HG03135 (cell line): ENCODE measurements at regions not wholly inside any gene's neighbourhood (a gene's known extent, or its start where the extent isn't known, plus 50 kb on each side); places are given as distances from the start of the nearest gene placed in this dataset.
"Not testable (repeated sequence)": the region's sequence is repeated elsewhere in the genome, so short reads cannot be mapped to it uniquely, and the experiment has no call there.

ENCODE experiments used
- ATAC-seq: cut with Tn5 transposase; IDR thresholded peaks from one replicate; pipeline ENCODE4 v1.9.1; 2021; ENCODE audit warnings: mild to moderate bottlenecking, moderate library complexity; ENCODE audit not compliant: unreplicated experiment

DNA sequence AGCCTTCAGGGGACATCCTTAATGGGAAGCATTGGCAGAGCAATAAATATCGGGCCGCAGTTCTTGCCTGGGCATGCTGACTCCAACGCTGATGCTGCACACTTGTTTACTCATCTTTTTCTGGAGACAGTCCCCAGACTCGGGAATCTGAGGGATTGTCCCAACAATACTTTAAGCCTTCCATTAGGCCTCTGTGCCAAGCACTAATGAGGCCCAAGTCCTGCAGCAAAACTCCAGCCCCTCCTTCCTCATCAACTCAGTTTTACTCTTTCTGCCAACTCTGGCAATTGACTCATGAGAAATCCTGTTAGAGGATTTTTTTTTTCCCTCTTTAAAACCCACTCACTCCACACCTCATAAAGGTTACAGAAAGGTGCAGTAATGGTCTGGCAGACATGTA is 233.4 kb upstream of the PELI2 start:
- ATAC-seq = no peak

DNA sequence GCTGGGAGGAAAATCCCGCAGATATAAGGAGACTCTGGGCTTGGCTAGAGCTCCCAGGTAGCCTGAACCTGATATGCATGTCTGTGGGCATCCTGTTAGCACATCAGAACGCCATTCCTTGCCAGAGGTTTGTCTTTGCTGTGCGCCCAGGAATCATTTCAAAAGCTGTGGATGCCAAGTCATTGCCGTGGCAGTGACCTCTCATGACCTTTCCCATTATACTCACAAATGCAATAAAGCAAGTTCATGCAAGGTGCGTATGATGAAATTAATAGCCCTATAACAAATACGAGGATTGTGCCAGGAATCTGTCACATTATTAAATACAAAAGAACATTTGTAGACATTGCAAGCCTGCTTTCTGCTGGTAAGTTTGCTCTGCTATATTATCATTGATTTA is 229.1 kb upstream of the PELI2 start:
- no peak for ATAC-seq

DNA sequence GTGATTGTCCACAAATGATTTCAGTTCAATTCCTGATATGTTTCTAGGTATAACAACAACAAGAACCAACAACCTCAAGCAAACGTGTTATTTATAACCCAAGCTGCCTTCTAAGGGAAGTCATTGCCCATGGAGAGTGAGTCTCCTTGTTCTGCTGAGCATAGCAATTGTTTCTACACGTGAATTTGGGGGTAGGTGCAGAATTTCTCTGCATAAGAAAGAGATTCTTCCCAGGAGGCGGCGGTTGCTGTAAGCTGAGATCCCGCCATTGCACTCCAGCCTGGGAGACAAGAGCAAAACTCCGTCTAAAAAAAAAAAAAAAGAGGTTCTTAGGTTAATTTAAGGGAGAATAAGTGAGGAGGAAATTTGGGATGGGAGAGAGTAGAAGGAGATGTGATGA is 226.5 kb upstream of the PELI2 start:
- ATAC-seq = no peak

DNA sequence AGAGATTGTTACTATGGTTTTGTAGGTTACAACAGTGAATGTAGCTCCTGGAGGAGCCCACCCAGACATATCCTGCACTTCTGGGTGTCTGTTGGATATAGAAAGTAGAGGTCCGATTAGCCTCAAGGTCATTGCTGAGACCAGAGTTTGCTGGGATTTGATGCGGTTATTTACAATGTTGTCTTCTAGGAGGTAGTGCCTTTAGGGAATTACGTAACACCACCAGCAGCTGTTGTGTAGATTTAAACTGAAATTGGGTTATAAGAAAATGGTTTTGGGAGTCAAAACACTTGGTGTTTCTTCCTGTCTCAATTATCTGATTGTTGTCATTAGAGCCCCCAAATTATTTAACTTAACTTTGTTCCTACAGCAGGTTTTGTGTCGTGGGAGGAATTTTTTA is 225.3 kb upstream of the PELI2 start:
- ATAC-seq = no peak

DNA sequence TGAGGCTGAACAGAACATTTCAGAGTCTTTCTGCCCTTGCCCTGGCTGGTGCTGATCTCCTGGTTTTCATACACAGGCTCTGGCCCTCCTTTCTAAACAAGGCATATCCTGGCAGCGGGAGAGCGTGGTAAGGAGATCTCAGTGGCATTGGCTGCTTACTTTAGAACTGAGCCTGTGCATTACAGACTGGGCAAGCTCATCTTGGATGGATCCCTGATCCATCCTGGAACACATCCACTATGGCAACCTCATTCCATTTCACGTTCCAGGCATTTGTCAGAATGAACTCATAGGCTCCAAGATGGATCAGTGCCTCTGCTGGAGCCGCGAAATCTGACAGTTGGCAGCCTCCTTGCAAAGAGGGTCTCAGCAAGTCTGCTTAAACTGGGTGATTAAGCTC is 224.5 kb upstream of the PELI2 start:
- ATAC-seq = no peak

DNA sequence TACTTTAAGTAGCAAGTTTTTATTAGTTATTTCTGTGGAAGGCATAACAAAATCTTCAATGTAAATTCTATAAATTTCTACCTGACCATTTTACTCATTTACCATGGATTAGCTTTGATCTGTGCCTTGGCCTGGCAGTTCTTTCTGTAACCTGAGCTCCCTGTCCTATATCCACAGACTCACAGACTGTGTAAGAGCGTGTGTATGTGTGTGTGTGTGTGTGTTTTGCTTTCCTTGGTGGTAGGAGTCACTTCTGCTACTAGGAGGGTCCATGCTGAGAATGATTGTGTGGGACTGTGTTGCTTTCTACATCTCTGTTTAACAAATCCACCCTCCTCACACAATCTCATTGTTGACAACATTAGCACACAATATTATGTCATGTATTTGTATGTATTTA is 221.2 kb upstream of the PELI2 start:
- no peak for ATAC-seq

DNA sequence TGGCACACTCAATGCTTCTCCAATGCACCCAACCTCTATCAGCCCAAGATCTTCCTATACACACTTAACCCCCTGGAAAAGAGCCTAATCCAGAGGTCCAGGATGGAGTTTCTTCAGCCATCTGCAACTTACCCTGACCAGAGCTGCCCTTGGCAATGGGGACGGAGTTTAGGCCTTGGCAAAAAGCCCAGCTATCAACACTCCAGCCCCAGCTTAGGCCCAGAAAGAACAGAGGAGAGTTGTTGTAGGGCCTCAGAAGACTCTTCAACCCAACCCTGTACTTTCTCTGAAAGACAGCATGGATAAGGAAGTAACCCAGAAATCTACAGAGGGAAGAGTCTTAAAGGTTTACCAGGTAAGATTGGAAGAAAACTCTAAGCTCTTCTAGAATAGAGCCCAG is 219.3 kb upstream of the PELI2 start:
- no peak for ATAC-seq

DNA sequence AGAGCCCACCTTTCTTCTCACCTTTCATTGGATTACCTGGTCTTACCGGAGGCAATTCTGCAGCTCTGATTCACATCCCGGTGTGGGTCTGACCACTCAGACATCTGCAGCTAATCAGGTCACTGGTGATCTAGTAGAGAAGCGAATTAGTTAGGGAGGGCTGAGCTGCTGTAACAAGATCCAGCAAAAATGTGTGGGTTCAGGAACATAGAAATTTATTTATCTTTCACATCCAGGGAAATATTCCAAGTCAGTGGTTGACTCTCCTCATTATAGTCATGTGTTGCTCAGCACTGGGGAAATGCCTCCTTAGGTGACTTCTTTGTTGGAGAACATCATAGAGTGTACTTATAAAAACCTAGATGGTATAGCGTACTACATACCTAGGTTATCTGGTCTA is 218.7 kb upstream of the PELI2 start:
- no peak for ATAC-seq

DNA sequence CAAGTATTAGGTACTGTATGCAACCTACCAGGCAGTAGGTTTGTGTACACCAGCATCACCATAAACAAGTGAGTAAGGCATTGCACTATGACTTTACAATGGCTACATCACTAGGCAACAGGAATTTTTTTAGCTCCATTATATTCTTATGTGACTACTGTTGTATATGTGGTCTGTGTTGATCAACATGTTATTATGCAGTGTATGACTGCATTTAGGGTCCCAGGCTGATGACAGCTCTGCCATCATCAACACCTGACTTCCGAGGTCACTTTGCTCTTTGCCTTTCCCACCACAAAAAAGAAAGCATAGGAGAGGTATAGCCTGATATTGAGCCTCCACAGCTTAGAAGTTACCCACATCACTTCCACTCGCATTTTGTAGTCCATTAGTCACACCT is 217.5 kb upstream of the PELI2 start:
- no peak for ATAC-seq

DNA sequence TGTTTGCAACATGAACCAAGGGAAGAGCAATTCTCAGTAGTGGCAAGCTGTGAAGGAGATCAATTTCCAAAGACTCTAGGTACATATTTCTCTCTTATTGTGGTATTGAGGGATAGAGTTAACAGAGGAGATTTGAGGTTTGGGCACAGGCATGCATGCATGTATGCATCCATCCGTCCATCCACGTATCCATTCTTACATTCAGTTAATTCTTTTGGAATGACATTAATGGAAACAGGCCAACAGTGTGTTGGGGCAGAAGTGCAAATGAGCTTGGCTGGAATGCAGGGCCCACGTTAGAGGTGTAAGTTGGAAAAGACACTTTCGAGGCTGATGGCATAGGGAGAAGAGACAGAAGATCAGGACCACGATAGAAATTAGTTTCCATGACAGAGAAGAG is 216.9 kb upstream of the PELI2 start:
- no peak for ATAC-seq

DNA sequence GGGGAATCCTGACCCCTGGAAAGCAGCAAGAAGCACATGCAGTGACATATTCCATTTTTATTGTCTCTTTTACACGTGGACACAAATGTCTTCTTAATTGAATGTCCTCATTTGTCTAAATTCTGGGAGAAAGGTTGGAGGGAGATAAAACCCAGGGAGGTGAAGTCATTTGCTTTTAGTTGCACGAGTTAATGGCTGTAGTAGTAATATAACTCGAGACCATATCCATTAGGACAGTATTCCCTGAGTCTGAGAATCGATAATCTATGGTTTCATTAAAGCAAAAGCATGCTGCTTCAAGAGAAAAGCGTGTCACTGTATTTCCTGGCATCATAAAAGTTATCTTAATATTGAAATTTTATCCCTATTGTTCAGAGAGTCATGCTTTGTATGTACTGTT is 216.0 kb upstream of the PELI2 start:
- ATAC-seq = no peak

DNA sequence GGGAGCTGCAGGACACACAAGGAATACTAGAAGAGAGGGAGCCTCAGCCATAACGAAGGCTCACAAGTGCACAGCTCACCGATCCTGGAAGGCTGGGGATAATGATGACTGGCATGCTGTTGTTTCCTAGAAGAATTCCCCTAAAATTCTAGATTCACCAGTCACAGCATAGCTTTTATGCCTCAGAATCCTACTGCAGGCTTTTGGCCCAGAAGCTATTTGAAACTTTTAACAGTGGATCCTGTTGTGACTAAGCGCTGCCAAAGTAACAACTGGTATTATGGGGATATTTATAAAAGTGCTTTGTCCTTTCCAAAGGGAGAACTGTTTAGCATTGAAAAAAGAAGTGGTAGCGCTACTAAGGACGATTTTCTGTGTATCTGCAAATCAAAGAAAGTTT is 214.1 kb upstream of the PELI2 start:
- ATAC-seq = no peak

DNA sequence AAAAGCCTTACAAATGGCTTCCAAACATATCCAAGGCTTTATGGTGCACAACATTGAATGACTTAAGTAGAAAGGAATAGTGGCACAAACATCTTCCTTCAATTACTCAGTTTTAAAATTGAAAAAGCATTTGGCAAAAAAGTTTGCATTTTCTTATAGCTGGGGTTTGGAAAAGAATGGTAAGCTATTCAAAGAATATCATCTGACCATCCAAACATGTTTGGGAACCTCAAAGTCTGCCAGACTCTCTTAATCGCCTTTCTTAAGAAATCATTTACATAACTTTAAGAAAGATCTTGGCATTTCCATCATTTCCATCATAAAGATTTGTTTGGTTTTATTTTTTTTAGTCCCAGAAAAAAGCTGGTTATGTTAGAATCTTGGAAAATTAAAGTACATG is 210.1 kb upstream of the PELI2 start:
- ATAC-seq = no peak

DNA sequence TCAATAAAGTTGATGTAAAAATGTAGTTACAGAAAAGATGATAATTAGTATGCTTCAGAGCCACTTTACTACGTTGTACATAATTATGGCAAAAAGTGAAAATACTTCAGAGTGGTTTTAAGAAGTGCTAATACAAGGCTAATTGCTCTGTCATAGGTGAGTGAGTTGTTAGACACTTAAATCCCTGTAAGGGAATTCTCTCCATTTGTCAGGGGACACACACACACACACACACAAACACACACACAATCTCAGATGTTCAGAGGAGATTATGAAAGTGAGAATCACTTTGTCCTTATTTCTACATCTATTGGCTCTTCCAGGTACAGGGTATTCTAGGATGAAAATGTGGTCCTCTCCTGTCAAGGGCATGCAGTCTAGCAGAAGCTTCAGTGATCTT is 208.3 kb upstream of the PELI2 start:
- ATAC-seq = no peak

DNA sequence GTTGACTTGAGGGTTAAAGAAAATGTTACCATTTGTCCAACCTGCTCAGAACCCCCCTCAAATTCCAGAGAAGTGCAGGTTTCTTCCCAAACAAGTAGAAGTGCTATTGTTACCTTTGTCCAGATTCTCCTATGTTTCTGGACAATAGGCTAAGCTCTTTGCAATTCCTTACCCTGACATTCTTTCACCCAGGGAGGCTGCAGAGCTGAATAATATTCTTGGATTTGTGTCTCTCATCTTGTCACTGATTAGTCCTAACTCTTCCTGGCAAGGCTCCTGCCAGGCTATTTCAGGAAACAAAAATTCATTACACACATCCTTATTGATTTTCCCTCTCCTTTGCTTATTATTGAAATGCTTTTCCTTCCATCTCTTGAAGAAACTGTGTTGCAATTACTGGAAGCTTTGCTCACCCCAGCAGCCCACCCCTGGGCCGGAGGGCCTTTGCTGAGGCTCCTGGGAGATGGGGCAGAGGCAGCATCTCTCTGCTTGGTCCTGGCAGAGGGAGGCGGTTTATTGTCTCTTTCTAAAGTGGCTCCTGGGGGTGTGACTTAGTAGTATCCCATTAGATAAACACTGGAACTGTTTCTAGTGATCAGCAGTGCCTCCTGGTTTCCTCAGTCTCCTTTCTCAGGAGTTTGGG is 207.5 kb upstream of the PELI2 start:
- ATAC-seq = no peak

DNA sequence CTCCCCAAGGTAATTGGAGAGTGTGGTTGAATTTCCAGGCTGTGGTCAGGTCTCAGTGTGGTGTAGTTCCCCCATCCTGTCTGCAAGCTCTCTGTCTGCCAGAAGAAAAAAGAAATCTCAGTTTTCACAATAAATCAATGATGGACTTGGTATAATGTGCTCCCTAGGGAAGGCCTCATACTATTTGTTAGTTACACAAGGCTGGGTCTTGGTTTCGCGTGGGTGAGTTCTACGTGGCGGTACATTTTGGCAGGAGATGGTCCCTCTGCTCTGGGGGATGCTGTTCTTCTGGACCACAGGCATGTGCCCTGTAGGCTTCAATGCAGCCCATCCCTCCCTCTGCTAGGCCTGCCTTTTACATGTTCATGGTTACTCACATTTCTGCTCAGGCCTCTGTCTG is 206.4 kb upstream of the PELI2 start:
- no peak for ATAC-seq

DNA sequence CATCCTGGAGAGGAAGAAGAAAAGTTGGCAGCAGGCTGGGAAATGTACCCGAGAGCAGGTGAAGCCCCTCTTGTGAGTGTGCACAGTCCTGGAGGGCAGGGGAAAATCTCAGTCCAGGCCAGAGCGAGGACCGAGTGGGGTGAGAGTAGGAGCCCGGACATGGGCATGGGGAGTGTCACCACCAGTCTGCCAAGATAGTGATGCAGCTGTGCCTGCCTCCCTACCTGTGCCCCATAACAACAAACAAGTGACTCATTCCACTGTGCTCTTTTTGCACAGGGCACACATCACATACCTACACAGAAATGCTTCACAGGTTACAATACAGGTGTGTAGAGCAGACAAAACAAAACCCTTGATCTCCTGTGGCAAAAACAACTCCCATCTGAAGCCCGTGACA is 205.9 kb upstream of the PELI2 start:
- ATAC-seq = no peak

DNA sequence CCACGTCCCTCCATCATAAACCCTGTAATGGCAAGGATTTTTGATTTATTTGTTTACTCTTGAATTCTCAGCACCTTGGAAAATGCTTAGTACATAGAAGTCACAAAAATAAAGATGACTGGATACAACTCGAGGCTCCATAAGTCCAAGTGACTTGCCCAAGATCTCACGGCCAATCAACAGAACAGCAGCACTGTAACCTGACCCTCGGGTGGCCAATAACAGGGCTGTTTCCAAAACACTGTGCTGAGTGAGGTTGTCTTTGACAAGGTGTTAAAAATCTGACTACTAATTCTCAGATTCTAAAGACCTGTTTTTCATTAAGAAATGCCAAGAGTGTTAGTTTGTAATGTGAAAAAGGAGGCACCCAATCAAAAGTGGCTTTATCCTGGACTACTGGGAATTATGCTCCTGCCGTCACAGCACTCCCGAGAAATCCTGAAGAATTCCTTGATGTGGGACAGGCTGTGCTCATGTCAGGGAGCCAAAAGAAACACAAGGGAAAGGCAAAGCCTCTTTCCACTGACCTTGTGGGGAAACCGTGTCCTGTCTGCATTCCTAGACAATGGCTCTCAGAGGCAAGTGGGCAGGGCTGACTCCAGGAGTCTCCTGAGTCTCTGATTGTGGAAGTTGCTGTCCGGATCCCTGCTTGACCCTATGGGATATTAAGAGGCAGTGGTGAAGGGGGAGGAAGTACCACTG is 204.7 kb upstream of the PELI2 start:
- ATAC-seq = no peak

DNA sequence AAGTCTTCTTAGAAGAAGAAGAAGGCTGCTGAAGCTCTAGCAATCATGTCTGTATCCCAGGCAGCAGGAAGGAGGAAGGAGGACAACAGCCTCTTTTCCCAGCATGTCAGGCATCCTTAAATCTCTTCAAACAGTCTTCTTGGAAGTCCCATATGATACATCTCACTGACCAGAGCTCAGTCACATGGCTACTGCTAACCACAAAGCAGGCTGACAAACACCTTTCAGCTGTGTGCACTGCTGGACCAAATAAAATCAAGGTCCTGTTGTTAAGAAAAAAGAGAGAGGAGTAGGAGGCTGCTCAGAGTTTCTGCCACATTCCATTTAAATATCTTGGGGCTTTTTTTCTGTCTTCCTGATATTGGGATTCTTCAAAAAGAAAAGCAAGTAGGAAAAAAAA is 203.4 kb upstream of the PELI2 start:
- ATAC-seq = no peak

DNA sequence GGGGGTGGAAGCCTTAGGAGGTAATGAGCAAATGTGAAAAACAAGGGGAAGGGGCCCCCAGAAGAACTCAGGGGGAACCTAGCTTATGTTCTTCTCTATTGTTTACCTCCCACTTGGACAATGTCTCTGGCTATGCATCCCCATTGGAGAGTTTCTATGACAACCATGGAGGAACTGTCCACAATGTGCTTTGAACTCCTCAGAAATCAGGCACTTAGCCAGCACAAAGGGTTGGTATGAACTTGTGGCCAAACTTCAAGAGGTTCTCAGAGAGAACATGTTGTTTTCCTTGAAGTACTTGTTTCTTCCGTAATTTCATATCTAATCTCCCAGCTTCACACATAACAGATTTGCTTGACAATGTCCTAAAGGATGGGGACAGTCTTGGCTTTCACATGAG is 202.8 kb upstream of the PELI2 start:
- no peak for ATAC-seq

DNA sequence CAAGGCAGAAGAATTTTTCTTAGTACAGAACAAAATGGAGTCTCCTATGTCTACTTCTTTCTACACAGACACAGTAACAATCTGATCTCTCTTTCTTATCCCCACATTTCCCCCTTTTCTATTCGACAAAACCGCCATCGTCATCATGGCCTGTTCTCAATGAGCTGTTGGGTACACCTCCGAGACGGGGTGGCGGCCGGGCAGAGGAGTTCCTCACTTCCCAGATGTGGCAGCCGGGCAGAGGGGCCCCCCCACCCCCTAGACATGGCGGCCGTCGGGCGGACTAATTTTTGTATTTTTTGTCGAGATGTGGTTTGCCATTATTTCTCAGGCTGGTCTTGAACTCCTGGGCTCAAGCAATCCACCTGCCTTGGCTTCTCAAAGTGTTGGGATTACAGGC is 198.4 kb upstream of the PELI2 start:
- ATAC-seq = not testable (repeated sequence)

DNA sequence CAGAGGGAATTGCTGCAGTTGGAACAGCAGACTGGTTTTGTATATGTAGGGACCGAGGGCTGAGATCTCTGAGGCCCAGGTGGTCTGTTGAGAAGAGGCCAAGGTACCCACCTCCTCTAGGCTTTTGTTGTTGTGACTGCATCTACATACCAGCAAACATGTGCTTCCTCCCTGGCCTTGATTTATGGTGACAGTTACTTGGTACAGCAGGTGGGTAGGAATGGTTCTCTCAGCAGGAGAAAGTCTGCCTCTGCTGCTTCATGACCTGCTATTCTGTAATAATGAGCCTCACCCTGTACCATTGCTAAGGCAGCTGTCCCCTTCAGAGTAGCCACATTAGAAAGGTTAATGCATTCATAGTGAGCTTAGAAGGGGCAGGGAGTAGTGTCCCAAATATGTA is 196.7 kb upstream of the PELI2 start:
- no peak for ATAC-seq

DNA sequence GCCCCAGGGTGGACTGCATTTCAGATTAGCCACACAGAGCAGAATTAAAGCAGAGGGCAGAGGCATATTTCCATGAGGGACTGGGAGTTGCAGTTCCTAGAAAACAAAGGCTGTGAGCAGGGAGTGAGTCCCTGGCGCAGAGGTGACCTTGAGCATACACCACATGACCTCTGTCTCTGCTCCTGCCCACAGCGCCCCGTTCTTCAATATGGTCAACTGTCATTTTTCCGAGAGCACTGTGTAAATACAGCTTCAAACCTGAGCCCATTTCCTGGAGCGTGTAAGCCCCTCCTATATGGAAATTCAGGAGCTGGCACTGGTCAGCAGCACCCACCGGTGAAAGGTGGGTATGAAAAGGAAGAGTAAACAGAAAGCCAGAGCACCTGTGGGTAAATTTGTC is 192.2 kb upstream of the PELI2 start:
- no peak for ATAC-seq
